Neuron (in vitro differentiated cells): ENCODE measurements at regions not wholly inside any gene's neighbourhood (a gene's known extent, or its start where the extent isn't known, plus 50 kb on each side); places are given as distances from the start of the nearest gene placed in this dataset.

Source experiments
- H2AFZ ChIP-seq: one replicate; pipeline ENCODE4 v1.6.1; 2013; ENCODE audit warnings: low read depth, mild to moderate bottlenecking, inconsistent platforms, low read length, moderate library complexity
- H3K27me3 ChIP-seq: one replicate; pipeline ENCODE4 v1.6.1; 2013; ENCODE audit warnings: low read length; ENCODE audit not compliant: insufficient read depth
- H3K36me3 ChIP-seq: one replicate; pipeline ENCODE4 v1.6.1; 2013; ENCODE audit warnings: low read length; ENCODE audit not compliant: insufficient read depth
- H3K4me1 ChIP-seq: one replicate; pipeline ENCODE4 v1.6.1; 2013; ENCODE audit warnings: low read length; ENCODE audit not compliant: insufficient read depth
- H3K4me3 ChIP-seq: 2 replicates; pipeline ENCODE4 v1.5.1; 2013; ENCODE audit warnings: mild to moderate bottlenecking, low read length, moderate library complexity
- H3K9me3 ChIP-seq: one replicate; pipeline ENCODE4 v1.6.1; 2013; ENCODE audit warnings: low read length

DNA sequence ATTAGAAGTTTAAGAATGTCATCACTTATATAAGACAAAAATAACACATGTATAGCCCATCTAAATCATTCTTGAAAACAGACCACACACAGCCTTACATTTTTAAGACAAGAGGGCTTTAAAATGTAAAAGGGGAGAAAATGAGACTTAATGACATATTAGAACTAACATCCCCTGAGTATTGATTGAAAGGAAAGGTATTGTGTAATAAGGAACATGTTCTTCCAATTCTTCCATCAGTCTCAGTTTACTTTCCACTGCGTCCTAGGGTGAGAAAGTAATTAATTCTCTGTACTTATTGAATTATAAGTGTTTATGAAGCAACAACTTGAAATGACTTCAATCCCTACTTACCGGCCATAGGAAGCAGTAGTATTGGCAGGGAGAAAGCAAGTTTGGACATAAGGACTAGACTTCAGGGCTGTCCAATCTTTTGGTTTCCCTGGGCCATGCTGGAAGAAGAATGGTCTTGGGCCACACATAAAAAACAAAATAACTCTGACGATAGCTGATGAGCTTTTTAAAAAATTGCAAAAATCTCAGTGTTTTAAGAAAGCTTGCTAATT lies 202.7 kb upstream of the SPRY1 start:
- H2AFZ ChIP-seq: no peak overlapping the region
- H3K4me1 ChIP-seq: no peaks in the 10 kb centered on the region
- no peak overlapping the region for H3K4me3 ChIP-seq
- H3K36me3 ChIP-seq: no peaks in the 10 kb centered on the region
- H3K9me3 ChIP-seq: no peaks in the 10 kb centered on the region
- no peaks in the 10 kb centered on the region for H3K27me3 ChIP-seq

DNA sequence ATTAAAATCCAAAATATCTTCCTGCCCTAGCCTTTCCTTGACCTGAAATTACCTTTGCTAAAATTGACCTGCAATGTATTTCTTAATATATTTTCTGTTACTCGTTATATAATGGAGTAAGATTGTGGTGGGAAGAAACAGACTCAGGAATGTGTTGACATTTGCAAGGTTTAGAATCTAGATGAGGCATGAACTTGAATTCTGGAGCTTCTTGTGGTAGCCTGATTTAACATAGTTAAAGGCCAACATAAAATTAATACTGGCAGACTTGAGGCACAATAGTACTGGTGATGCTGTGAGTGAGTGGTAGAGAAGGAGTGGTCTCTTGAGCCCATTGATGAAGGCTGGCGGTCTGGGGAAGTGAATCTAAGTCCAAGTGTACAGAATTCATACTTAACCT lies 197.9 kb upstream of the SPRY1 start:
- Histone ChIP-seq H3K4me3 (no peak overlapping the region), H3K27me3 (no peaks in the 10 kb centered on the region), H3K36me3 (no peaks in the 10 kb centered on the region), H3K9me3 (no peaks in the 10 kb centered on the region), H3K4me1 (no peaks in the 10 kb centered on the region), H2AFZ (no peak overlapping the region)

DNA sequence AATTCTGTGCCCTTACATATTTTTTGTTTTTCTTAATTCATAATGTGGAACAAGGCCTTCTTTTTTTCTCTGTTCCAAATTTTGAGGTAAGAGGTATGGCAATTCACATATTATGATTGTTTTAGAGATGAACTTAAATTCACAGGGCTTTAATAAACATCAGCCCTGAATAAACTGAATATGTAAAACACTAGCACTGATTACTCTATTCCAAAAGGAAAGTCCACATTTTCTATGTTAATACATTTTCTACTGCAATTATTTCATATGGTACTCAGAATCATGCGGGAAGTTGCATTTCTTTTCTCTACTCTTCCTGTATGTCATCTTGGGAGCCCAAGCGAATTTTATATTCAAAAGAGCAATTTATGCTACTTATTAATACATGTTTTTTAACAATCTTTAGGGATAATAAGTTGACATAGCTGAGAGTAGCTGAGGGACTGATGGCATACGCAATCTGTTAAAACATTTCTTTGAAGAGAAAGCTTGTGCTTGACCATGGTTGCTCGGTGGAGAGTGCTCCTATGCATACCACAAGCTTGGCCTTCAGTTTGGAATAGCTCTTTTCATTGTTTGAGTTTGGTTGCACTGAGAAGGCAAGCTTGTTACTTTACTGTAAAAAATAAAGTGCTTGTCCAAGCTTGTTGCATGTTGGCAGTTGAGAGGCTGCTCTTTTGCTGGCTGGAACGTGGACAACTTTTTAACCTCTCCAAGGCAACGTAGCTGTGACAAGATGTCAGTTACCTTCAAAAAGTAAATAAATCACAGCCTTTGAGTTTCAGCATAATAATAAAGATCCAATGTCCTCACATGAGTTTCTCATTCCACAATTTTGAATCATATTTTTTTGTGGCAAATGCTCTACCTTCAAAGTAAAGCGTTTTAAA lies 196.3 kb upstream of the SPRY1 start:
- Histone ChIP-seq H3K36me3 (no peaks in the 10 kb centered on the region), H3K4me3 (no peak overlapping the region), H3K4me1 (no peaks in the 10 kb centered on the region), H3K27me3 (no peaks in the 10 kb centered on the region), H3K9me3 (no peaks in the 10 kb centered on the region), H2AFZ (no peak overlapping the region)

DNA sequence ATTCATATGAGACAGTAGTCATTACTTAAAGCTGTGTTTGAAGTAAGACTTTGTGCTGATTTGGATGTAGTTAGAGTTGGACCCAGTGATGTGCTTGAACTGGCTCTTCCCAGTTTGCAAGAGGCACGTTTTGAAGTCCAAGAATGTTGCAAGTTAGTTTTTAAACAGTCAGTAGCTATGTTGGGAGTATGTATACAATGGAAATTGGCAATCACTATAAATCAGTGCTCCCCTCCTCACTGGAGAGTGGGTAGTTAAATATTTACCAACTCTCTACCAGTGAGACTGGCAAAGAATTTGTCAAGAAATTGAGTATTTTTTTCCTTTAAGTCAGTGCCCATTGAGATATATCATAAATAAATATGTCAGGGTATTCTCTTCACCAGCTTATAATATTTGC lies 191.9 kb upstream of the SPRY1 start:
- Histone ChIP-seq H3K27me3 (no peaks in the 10 kb centered on the region), H3K9me3 (no peaks in the 10 kb centered on the region), H3K4me3 (no peak overlapping the region), H2AFZ (no peak overlapping the region), H3K4me1 (no peaks in the 10 kb centered on the region), H3K36me3 (no peaks in the 10 kb centered on the region)

DNA sequence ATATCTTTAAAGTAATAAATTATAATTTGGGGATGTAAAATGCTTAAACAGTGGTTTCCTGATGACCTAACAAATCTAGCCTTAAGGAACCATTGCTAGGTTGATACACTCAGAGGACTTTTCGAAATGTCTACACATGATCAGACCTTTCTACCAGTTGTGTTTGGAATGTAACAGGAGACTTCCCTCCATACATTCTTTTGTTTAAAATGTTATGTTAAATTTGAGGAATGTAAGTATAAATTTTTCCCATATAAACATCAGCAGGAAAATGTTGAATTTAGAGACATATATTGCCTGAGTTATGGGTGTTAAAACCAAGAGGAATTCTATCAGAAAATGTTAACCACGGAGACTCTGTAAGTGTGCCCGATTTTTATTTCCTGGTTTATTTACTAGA lies 190.6 kb upstream of the SPRY1 start:
- H2AFZ ChIP-seq: no peak overlapping the region
- no peaks in the 10 kb centered on the region for H3K36me3 ChIP-seq
- H3K27me3 ChIP-seq: no peaks in the 10 kb centered on the region
- no peaks in the 10 kb centered on the region for H3K4me1 ChIP-seq
- no peaks in the 10 kb centered on the region for H3K9me3 ChIP-seq
- no peak overlapping the region for H3K4me3 ChIP-seq

DNA sequence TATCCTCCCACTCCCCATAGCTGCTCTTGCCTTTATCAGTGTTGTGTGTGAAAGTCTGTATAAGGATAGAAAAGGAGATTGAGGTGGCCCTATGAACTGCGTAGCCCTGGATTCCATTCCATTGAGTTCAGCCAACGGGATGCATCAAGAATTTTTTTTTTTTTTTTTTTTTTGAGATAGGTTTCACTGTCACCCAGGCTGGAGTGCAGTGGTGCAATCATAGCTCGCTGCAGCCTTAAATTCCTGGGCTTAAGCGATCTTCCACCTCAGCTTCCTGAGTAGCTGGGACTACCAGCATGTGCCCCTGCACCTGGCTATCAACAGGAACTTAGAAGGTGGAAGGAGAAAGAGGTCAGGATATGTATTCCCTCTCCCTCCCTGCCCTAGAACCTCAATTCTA lies 187.2 kb upstream of the SPRY1 start:
- H3K4me3 ChIP-seq: no peak overlapping the region
- H3K9me3 ChIP-seq: no peaks in the 10 kb centered on the region
- no peaks in the 10 kb centered on the region for H3K4me1 ChIP-seq
- no peak overlapping the region for H2AFZ ChIP-seq
- H3K36me3 ChIP-seq: no peaks in the 10 kb centered on the region
- H3K27me3 ChIP-seq: no peaks in the 10 kb centered on the region

DNA sequence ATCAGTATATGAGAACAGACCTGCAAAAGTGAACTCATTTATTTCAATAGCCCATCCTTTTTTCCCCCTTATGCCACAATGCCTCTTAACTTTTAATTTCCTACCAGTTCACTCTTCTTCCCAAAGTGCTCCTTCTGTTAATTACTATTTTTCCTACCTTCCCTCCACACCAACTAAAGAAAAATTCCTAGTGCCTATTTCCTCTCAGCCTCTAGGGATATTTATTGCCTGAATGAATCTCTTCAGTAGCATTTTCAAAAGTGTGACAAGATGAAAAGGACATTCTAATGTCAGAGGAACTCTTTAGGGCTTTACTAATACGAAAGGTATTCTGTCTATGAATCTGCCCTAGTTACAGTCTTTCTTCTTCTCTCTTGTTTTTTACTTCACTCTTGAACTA lies 181.1 kb upstream of the SPRY1 start:
- no peaks in the 10 kb centered on the region for H3K27me3 ChIP-seq
- H3K4me3 ChIP-seq: no peak overlapping the region
- H3K4me1 ChIP-seq: no peaks in the 10 kb centered on the region
- no peaks in the 10 kb centered on the region for H3K36me3 ChIP-seq
- H3K9me3 ChIP-seq: no peaks in the 10 kb centered on the region
- H2AFZ ChIP-seq: no peak overlapping the region

DNA sequence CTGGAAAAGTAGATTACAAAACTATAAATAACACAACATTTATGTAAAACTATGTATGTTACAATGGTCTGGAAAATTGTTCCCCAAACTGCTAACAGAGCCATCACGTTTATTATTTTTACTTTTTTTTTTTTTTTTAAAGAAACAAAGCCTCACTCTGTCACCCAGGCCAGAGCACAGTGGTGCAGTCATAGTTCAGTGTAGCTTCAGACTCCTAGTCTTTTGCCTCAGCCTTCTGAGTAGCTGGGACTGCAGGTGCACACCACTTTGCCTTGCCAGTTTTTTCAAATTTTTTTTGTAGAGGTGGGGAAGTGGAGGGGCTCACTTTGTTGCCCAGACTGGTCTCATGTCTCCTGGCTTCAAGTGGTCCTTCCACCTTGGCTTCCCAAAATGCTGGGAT lies 180.1 kb upstream of the SPRY1 start:
- Histone ChIP-seq H3K27me3 (no peaks in the 10 kb centered on the region), H3K4me1 (no peaks in the 10 kb centered on the region), H3K9me3 (no peaks in the 10 kb centered on the region), H2AFZ (no peak overlapping the region), H3K36me3 (no peaks in the 10 kb centered on the region), H3K4me3 (no peak overlapping the region)

DNA sequence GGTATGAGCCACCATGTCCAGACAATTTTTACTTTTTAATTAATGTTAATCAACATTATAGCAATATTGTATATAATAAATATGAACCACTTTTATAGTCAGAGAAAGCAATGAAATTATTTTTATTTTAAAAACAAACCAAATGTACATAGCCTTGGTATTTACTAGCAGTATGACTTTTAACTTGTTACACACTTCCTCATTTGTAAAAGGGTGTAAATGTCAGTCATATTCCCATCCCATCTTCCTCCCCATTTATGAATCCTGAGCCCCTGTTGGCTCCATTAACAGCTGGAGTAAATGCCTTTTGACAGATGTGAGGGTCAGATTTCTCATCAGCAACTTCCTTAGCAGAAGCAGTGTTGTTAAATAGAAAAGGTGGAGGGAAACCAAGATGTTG lies 179.6 kb upstream of the SPRY1 start:
- no peak overlapping the region for H3K4me3 ChIP-seq
- H3K36me3 ChIP-seq: no peaks in the 10 kb centered on the region
- H3K4me1 ChIP-seq: no peaks in the 10 kb centered on the region
- H3K9me3 ChIP-seq: no peaks in the 10 kb centered on the region
- H3K27me3 ChIP-seq: no peaks in the 10 kb centered on the region
- H2AFZ ChIP-seq: no peak overlapping the region

DNA sequence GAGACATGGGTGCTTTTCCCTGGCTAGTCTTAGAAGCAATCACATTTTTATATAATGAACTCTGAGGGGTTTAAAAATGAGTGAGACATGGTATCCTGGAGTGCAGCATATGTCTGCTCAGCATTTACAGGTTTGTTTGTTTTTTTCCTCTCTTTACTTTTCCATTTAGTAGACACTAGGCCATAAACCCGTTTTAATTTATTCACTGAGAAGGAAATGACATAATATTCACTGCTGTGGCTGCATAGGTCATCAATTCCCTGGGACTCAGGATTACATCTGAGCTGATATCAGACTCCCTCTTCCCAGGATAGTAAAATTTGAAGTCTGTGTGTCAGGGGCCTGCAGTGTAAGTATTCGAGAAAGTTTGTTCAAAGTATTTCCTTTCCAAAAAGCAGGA lies 178.9 kb upstream of the SPRY1 start:
- H3K4me3 ChIP-seq: no peak overlapping the region
- no peaks in the 10 kb centered on the region for H3K27me3 ChIP-seq
- no peak overlapping the region for H2AFZ ChIP-seq
- H3K4me1 ChIP-seq: no peaks in the 10 kb centered on the region
- H3K36me3 ChIP-seq: no peaks in the 10 kb centered on the region
- H3K9me3 ChIP-seq: no peaks in the 10 kb centered on the region

DNA sequence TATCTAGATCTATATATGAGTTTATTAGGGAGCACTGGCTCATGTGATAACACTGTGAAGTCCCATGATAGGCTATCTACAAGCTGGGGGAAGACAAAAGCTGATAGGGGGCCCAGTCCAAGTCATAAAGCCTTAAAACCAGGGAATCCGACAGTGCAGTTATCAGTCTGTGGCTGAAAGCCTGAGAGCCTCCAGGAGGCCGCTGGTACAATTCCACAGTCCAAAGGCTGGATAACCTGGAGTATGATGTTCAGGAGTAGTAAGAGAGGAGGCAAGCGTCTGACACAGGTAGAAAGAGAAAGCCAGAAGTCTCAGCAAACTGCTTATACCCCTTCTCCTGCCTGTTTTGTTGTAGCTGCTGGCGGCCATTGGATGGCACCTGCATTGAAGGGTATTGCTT lies 177.6 kb upstream of the SPRY1 start:
- H2AFZ ChIP-seq: no peak overlapping the region
- no peaks in the 10 kb centered on the region for H3K4me1 ChIP-seq
- no peaks in the 10 kb centered on the region for H3K36me3 ChIP-seq
- no peaks in the 10 kb centered on the region for H3K27me3 ChIP-seq
- H3K9me3 ChIP-seq: no peaks in the 10 kb centered on the region
- no peak overlapping the region for H3K4me3 ChIP-seq

DNA sequence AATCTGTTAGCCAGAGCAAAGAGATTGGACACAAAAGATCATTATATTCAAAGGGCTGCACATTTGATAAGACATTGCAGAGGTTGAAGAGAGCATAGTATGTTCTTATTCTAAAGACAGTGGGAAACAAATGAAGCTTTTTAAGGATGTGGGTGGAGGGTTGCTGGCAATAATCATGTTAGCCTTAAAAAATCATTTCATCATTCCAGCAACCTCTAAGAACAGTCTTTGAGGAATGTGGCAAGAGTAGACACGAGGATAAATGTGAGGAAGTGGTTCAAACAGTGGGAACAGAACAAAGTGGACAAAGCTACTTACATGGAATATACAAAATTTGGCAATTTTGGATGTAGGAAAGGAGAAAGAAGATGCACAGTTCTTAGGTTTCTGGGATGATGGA lies 167.3 kb upstream of the SPRY1 start:
- H3K27me3 ChIP-seq: no peaks in the 10 kb centered on the region
- peaks cover 15% of the 10 kb centered on the region for H3K4me1 ChIP-seq
- no peaks in the 10 kb centered on the region for H3K36me3 ChIP-seq
- no peak overlapping the region for H3K4me3 ChIP-seq
- H2AFZ ChIP-seq: no peak overlapping the region
- no peaks in the 10 kb centered on the region for H3K9me3 ChIP-seq

DNA sequence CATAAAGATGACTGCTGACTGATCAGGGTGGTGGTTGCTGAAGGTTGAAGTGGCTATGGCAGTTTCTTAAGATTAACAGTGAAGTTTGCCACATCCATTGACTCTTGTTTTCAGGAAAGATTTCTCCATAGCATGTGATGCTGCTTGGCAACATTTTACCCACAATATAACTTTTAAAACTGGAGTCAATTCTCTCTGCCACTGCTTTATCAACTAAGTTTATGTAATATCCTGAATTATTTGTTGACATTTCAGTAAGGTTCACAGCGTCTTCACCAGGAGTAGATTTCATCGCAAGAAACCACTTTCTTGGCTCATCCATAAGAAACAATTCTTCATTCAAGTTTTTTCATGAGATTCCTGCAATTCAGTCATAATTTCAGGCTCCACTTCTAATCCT lies 166.5 kb upstream of the SPRY1 start:
- no peaks in the 10 kb centered on the region for H3K9me3 ChIP-seq
- peaks cover 15% of the 10 kb centered on the region for H3K4me1 ChIP-seq
- H3K36me3 ChIP-seq: no peaks in the 10 kb centered on the region
- H3K27me3 ChIP-seq: no peaks in the 10 kb centered on the region
- H2AFZ ChIP-seq: no peak overlapping the region
- no peak overlapping the region for H3K4me3 ChIP-seq

DNA sequence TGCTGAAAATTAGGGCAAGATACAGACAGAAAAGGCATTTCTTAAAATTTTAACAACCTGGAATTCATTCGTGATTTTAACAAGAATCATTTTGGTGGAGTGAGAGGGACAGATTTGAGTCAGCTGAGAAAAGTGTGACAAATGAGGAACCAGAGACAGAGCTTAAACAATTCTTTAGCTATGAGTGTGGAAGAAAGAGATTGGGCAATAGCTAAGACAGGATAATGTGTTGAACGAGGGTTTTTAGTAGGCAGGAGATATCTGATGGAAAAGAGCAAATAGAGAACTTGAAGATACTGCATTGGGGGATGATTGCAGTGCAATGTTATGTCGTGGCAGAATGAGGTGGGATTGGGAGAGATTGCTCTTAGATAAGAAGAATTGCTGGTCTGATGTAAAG lies 164.2 kb upstream of the SPRY1 start:
- H3K4me1 ChIP-seq: peaks cover 19% of the 10 kb centered on the region
- H2AFZ ChIP-seq: no peak overlapping the region
- no peak overlapping the region for H3K4me3 ChIP-seq
- H3K27me3 ChIP-seq: no peaks in the 10 kb centered on the region
- no peaks in the 10 kb centered on the region for H3K36me3 ChIP-seq
- H3K9me3 ChIP-seq: no peaks in the 10 kb centered on the region
